Ovary (tissue), 3 donors: ENCODE measurements at regions not wholly inside any gene's neighbourhood (a gene's known extent, or its start where the extent isn't known, plus 50 kb on each side); places are given as distances from the start of the nearest gene placed in this dataset.

Experiments
- CTCF ChIP-seq, 3 donors: fragments of 450-650 bp in 2 of 3; fragments of 200-600 bp in 1 of 3; IDR thresholded peaks; one replicate each; pipeline versions ENCODE4 v1.5.1 to v1.8.0; 2016 to 2022; ENCODE audit warnings: antibody characterized with exemption in 3 of 3, mild to moderate bottlenecking in 1 of 3
- EP300 ChIP-seq: sonication (generic); formaldehyde crosslinking; IDR thresholded peaks from one replicate; pipeline ENCODE4 v1.6.1; 2017; ENCODE audit warnings: antibody characterized with exemption
- POLR2A ChIP-seq: fragments of 450-650 bp; IDR thresholded peaks from one replicate; pipeline ENCODE4 v1.6.1; 2017; ENCODE audit warnings: antibody characterized with exemption, mild to moderate bottlenecking, moderate library complexity
- donor health status: DM: no; HTN: no; CAD: no.

GRCh38 chr2:62627667-62628066 lies 77.8 kb upstream of the EHBP1 start:
- TF ChIP-seq EP300 (no peak), CTCF (IDR thresholded peaks at IDR 0.05) (no peak), POLR2A (no peak)
